22Rv1 (cell line): ENCODE measurements at regions not wholly inside any gene's neighbourhood (a gene's known extent, or its start where the extent isn't known, plus 50 kb on each side); places are given as distances from the start of the nearest gene placed in this dataset.

Source experiments
- H3K27ac ChIP-seq: fragments of 450-650 bp; 2 replicates; pipeline ENCODE4 v1.5.1; 2017
- CTCF ChIP-seq: fragments of 450-650 bp; IDR thresholded peaks from 2 replicates; pipeline ENCODE4 v1.5.1; 2017; ENCODE audit warnings: mild to moderate bottlenecking
- ZFX ChIP-seq: fragments of 450-650 bp; IDR thresholded peaks from 2 replicates; pipeline ENCODE4 v1.6.1; 2017; ENCODE audit warnings: antibody characterized with exemption, borderline replicate concordance

- TF ChIP-seq ZFX (no peak), CTCF (no peak)
- H3K27ac ChIP-seq = no peak overlapping the region
Observed at GRCh38 chr6:130771741-130772140, 55.5 kb upstream of the SMLR1 start.

GRCh38 chr6:130773860-130774259, 53.3 kb upstream of the SMLR1 start:
- TF ChIP-seq ZFX = no peak
- no peak for TF ChIP-seq CTCF
- H3K27ac ChIP-seq = no peak overlapping the region

GRCh38 chr6:130775411-130776012, 51.7 kb upstream of the SMLR1 start:
- no peak for TF ChIP-seq ZFX
- TF ChIP-seq CTCF = no peak
- H3K27ac ChIP-seq = no peak overlapping the region

- H3K27ac ChIP-seq = no peak overlapping the region
Observed at GRCh38 chr6:130776287-130776925, 50.8 kb upstream of the SMLR1 start.

More at GRCh38 chr6:130776287-130776925, 50.8 kb upstream of the SMLR1 start:
- TF ChIP-seq ZFX (no peak), CTCF (no peak)
